Neuronal stem cell (in vitro differentiated cells): ENCODE measurements at regions not wholly inside any gene's neighbourhood (a gene's known extent, or its start where the extent isn't known, plus 50 kb on each side); places are given as distances from the start of the nearest gene placed in this dataset.

Source experiments
- DNase-seq: peaks from one replicate; pipeline ENCODE4 v3.0.0-alpha.2; 2013; ENCODE audit warnings: low spot score
- H2AFZ ChIP-seq: one replicate; pipeline ENCODE4 v1.6.1; 2013; ENCODE audit warnings: mild to moderate bottlenecking, low read length, inconsistent platforms
- H2AK5ac ChIP-seq: 2 replicates; pipeline ENCODE4 v1.6.1; 2013; ENCODE audit warnings: low read depth, mild to moderate bottlenecking, inconsistent platforms, low read length, moderate library complexity, mixed read lengths
- H2BK120ac ChIP-seq: 2 replicates; pipeline ENCODE4 v1.6.1; 2013; ENCODE audit warnings: low read depth, mild to moderate bottlenecking, inconsistent platforms, low read length, moderate library complexity, mixed read lengths
- H2BK12ac ChIP-seq: one replicate; pipeline ENCODE4 v1.6.1; 2013; ENCODE audit warnings: low read length, inconsistent platforms
- H2BK15ac ChIP-seq: 2 replicates; pipeline ENCODE4 v1.6.1; 2013; ENCODE audit warnings: mild to moderate bottlenecking, low read length, inconsistent platforms, mixed read lengths
- H2BK5ac ChIP-seq: one replicate; pipeline ENCODE4 v1.6.1; 2013; ENCODE audit warnings: inconsistent platforms, mild to moderate bottlenecking, low read length, moderate library complexity
- H3K14ac ChIP-seq: one replicate; pipeline ENCODE4 v1.6.1; 2013; ENCODE audit warnings: low read length, inconsistent platforms
- H3K18ac ChIP-seq: 2 replicates; pipeline ENCODE4 v1.6.1; 2013; ENCODE audit warnings: low read length, inconsistent platforms
- H3K23ac ChIP-seq: 2 replicates; pipeline ENCODE4 v1.6.1; 2013; ENCODE audit warnings: low read depth, mild to moderate bottlenecking, mixed read lengths, low read length, inconsistent platforms; ENCODE audit not compliant: poor library complexity
- H3K27ac ChIP-seq: replicated peaks from 3 replicates; pipeline ENCODE4 v1.5.1; 2013; ENCODE audit warnings: low read length, inconsistent platforms
- H3K27me3 ChIP-seq, 3 experiments: 2 replicates each; pipeline ENCODE4 v1.6.1; 2013; ENCODE audit warnings: low read length in 3 of 3, mild to moderate bottlenecking in 2 of 3, inconsistent platforms in 1 of 3, low read depth in 1 of 3, mixed read lengths in 1 of 3, moderate library complexity in 1 of 3; ENCODE audit not compliant: control insufficient read depth in 3 of 3, insufficient read depth in 3 of 3
- H3K36me3 ChIP-seq, 2 donors: replicated peaks in 1 of 2; 2 replicates each; pipeline ENCODE4 v1.6.1; 2013; ENCODE audit warnings: low read length in 2 of 2; ENCODE audit not compliant: control insufficient read depth in 2 of 2, insufficient read depth in 2 of 2
- H3K4ac ChIP-seq: 2 replicates; pipeline ENCODE4 v1.6.1; 2013; ENCODE audit warnings: inconsistent platforms, mild to moderate bottlenecking, low read length, moderate library complexity
- H3K4me1 ChIP-seq, 2 donors: 1 replicate in 1 of 2; 2 replicates in 1 of 2; pipeline ENCODE4 v1.6.1; 2013; ENCODE audit warnings: low read length in 2 of 2, low read depth in 1 of 2; ENCODE audit not compliant: control insufficient read depth in 2 of 2, insufficient read depth in 1 of 2
- H3K4me2 ChIP-seq: one replicate; pipeline ENCODE4 v1.6.1; 2013; ENCODE audit warnings: mild to moderate bottlenecking, low read length, inconsistent platforms; ENCODE audit not compliant: insufficient read depth, poor library complexity, severe bottlenecking
- H3K4me3 ChIP-seq, 2 donors: 2 replicates each; pipeline ENCODE4 v1.5.1; 2013; ENCODE audit warnings: low read length in 2 of 2, mild to moderate bottlenecking in 2 of 2, inconsistent platforms in 1 of 2, moderate library complexity in 1 of 2
- H3K79me1 ChIP-seq: one replicate; pipeline ENCODE4 v1.6.1; 2013; ENCODE audit warnings: low read depth, mild to moderate bottlenecking, inconsistent platforms, low read length, moderate library complexity
- H3K9ac ChIP-seq: one replicate; pipeline ENCODE4 v1.6.1; 2013; ENCODE audit warnings: mild to moderate bottlenecking, low read depth, low read length, inconsistent platforms; ENCODE audit not compliant: poor library complexity
- H3K9me3 ChIP-seq, 2 donors: replicated peaks in 1 of 2; 2 replicates each; pipeline versions ENCODE3 to v1.6.1; 2013; ENCODE audit warnings: low read length in 2 of 2, mild to moderate bottlenecking in 2 of 2, inconsistent platforms in 1 of 2, low read depth in 1 of 2, mixed read lengths in 1 of 2, moderate library complexity in 1 of 2; ENCODE audit not compliant: control insufficient read depth in 2 of 2, insufficient read depth in 1 of 2
- H4K8ac ChIP-seq: one replicate; pipeline ENCODE4 v1.6.1; 2013; ENCODE audit warnings: low read depth, mild to moderate bottlenecking, inconsistent platforms, low read length, moderate library complexity
- H4K91ac ChIP-seq: one replicate; pipeline ENCODE4 v1.6.1; 2013; ENCODE audit warnings: low read length, low read depth, mild to moderate bottlenecking, inconsistent platforms; ENCODE audit not compliant: poor library complexity
- WGBS, 2 donors: extraction: QIAGEN DNeasy Blood & Tissue Kit; methylation state at CpG; one replicate each; pipeline ENCODE4 v1.1.7; 2013; ENCODE audit warnings: missing lambda C conversion rate in 2 of 2, mixed read lengths in 1 of 2; ENCODE audit not compliant: insufficient read length in 2 of 2, insufficient replicate concordance in 1 of 2; ENCODE audit errors: extremely low coverage in 2 of 2; 5-methylcytosine and 5-hydroxymethylcytosine counted together

DNA sequence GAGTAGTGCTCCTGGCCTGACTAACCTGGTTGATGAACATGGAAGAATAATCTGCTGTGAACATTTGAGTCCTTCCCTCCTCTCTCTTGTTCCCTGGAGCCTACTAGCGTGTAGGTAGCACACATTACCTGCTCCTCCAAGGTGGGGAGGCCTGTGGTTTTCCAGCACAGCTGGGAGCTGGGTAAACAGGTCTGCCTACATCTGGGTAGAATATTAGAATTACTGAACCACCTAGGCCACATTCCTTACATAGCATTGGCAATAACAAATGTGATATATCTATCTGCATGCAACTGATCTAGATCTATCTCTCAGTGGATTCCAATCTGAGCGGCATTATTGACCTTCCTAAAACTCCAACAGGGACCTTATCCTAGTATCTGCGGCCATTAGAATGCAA lies 151.0 kb upstream of the ZNF366 start:
- H3K18ac ChIP-seq: no peak overlapping the region
- H3K36me3 ChIP-seq: no peaks in the 10 kb centered on the region
- H3K27ac ChIP-seq: no peak overlapping the region
- peaks cover 16 to 23% of the 10 kb centered on the region in 2 donors for H3K4me1 ChIP-seq
- no peak overlapping the region for H2AFZ ChIP-seq
- no peak overlapping the region for H2BK12ac ChIP-seq
- no peaks in the 10 kb centered on the region for H3K9me3 ChIP-seq
- H3K9ac ChIP-seq: no peak overlapping the region
- no peak overlapping the region for H3K14ac ChIP-seq
- WGBS, 2 donors: no CpG with 5 or more reads among the region's 3 CpGs
- H3K4ac ChIP-seq: no peak overlapping the region
- H2BK5ac ChIP-seq: no peak overlapping the region
- DNase-seq: no peak
- no peak overlapping the region for H4K91ac ChIP-seq
- H2BK15ac ChIP-seq: no peak overlapping the region
- no peak overlapping the region for H3K4me3 ChIP-seq
- no peaks in the 10 kb centered on the region for H3K27me3 ChIP-seq
- H2BK120ac ChIP-seq: no peak overlapping the region
- H4K8ac ChIP-seq: no peak overlapping the region
- H2AK5ac ChIP-seq: no peak overlapping the region
- H3K4me2 ChIP-seq: no peak overlapping the region
- no peak overlapping the region for H3K23ac ChIP-seq
- H3K79me1 ChIP-seq: no peaks in the 10 kb centered on the region

- H3K4me1 ChIP-seq: peaks cover 5 to 12% of the 10 kb centered on the region in 2 donors
- WGBS, 2 donors: no CpG with 5 or more reads among the region's 2 CpGs
- no peak overlapping the region for H3K23ac ChIP-seq
- no peak overlapping the region for H4K91ac ChIP-seq
- H2BK5ac ChIP-seq: no peak overlapping the region
- H3K79me1 ChIP-seq: no peaks in the 10 kb centered on the region
- no peak for DNase-seq
- no peak overlapping the region for H2BK15ac ChIP-seq
- H3K18ac ChIP-seq: no peak overlapping the region
- no peak overlapping the region for H3K4me3 ChIP-seq
- no peak overlapping the region for H2AK5ac ChIP-seq
- no peak overlapping the region for H4K8ac ChIP-seq
- no peak overlapping the region for H3K14ac ChIP-seq
- no peak overlapping the region for H2BK120ac ChIP-seq
- no peak overlapping the region for H3K9ac ChIP-seq
- no peak overlapping the region for H3K4me2 ChIP-seq
- no peaks in the 10 kb centered on the region for H3K9me3 ChIP-seq
- H2AFZ ChIP-seq: no peak overlapping the region
- no peaks in the 10 kb centered on the region for H3K36me3 ChIP-seq
- H3K4ac ChIP-seq: no peak overlapping the region
- H3K27me3 ChIP-seq: no peaks in the 10 kb centered on the region
- H3K27ac ChIP-seq: no peak overlapping the region
- no peak overlapping the region for H2BK12ac ChIP-seq
Observed at GRCh38 chr5:72656756-72657513, 149.7 kb upstream of the ZNF366 start.

DNA sequence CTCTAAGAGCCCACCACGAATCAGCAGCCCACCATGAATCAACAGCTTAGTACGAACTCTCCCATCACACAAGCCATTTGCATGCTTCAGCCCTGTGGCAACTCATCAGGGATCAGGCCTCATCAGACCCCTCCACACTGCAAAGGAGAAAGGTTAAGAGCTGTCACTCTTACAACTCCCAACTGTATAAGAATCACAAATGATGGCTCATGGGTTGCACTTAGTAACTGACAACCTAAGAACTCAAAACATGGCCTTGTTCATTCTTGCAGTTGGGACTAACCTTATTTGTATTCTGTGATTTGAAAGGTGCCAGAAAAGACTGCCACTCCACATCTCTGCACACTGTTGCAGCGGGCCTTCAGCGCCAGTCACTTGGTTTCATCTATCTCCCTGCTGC lies 149.1 kb upstream of the ZNF366 start:
- no peak overlapping the region for H3K23ac ChIP-seq
- no peaks in the 10 kb centered on the region for H3K36me3 ChIP-seq
- H3K4me2 ChIP-seq: no peak overlapping the region
- H3K4me3 ChIP-seq: no peak overlapping the region
- H3K9me3 ChIP-seq: no peaks in the 10 kb centered on the region
- no peak overlapping the region for H3K27ac ChIP-seq
- no peak for DNase-seq
- H4K91ac ChIP-seq: no peak overlapping the region
- H3K18ac ChIP-seq: no peak overlapping the region
- H2BK12ac ChIP-seq: no peak overlapping the region
- H3K27me3 ChIP-seq: no peaks in the 10 kb centered on the region
- peaks cover 5 to 12% of the 10 kb centered on the region in 2 donors for H3K4me1 ChIP-seq
- no peak overlapping the region for H3K14ac ChIP-seq
- no peaks in the 10 kb centered on the region for H3K79me1 ChIP-seq
- no peak overlapping the region for H3K9ac ChIP-seq
- H2BK15ac ChIP-seq: no peak overlapping the region
- H2AFZ ChIP-seq: no peak overlapping the region
- no peak overlapping the region for H2BK5ac ChIP-seq
- no peak overlapping the region for H2AK5ac ChIP-seq
- no peak overlapping the region for H2BK120ac ChIP-seq
- H4K8ac ChIP-seq: no peak overlapping the region
- no peak overlapping the region for H3K4ac ChIP-seq
- no CpG with 5 or more reads among the region's 4 CpGs for whole genome bisulfite sequencing, 2 donors

DNA sequence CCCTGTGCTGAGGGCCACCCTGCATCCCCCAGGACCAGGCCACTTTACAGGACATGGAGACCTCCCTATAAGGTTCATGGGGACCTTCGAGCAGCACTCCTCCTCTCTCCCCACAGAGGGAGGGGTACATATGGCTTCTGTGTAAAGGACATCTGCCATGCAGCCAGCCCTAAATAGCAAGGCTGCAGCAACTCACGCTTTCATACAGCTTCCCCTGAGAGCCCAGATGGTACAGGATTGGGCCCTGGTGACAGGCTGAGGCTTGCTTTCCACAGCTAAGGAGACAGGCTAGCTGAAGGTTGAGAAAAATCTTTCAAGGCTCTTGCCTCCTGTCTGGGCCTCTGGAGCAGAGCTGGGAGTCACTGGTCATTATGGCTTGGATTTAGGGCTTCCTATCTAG lies 147.0 kb upstream of the ZNF366 start:
- Histone ChIP-seq H3K4ac (no peak overlapping the region), H4K8ac (no peak overlapping the region), H3K4me3 (no peak overlapping the region), H3K27me3 (no peaks in the 10 kb centered on the region), H2BK12ac (no peak overlapping the region), H4K91ac (no peak overlapping the region), H2BK120ac (no peak overlapping the region), H3K79me1 (no peaks in the 10 kb centered on the region), H3K9me3 (no peaks in the 10 kb centered on the region), H2BK5ac (peak overlapping the region; percentile 7), H3K4me2 (no peak overlapping the region), H3K27ac (no peak overlapping the region), H3K23ac (no peak overlapping the region), H3K4me1 (peaks cover 9 to 16% of the 10 kb centered on the region in 2 donors), H3K18ac (no peak overlapping the region), H2AFZ (peak overlapping the region; percentile 50), H3K36me3 (no peaks in the 10 kb centered on the region), H2AK5ac (no peak overlapping the region), H2BK15ac (no peak overlapping the region), H3K14ac (no peak overlapping the region), H3K9ac (no peak overlapping the region)
- WGBS, 2 donors: no CpG with 5 or more reads among the region's 2 CpGs
- no peak for DNase-seq
